GM23338 (cell line): ENCODE measurements at regions not wholly inside any gene's neighbourhood (a gene's known extent, or its start where the extent isn't known, plus 50 kb on each side); places are given as distances from the start of the nearest gene placed in this dataset.
A peak's percentile ranks its signal among the peaks of the same experiment; 100 is the strongest.

ENCODE experiments used
- ATAC-seq: fragments of 200-7000 bp; cut with Tn5 transposase; 3 replicates; pipeline ENCODE4 v1.9.1; 2020
- DNase-seq: peaks from one replicate; pipeline ENCODE4 v3.0.0-alpha.2; 2015; ENCODE audit warnings: low spot score
- H2AFZ ChIP-seq: fragments of 200-600 bp; sonication (generic); 2 replicates; pipeline ENCODE4 v1.8.0; 2016; ENCODE audit warnings: antibody characterized with exemption, mild to moderate bottlenecking, moderate library complexity
- H3F3A ChIP-seq: fragments of 200-600 bp; sonication (generic); replicated peaks from 2 replicates; pipeline ENCODE4 v1.8.0; 2017; ENCODE audit warnings: antibody characterized with exemption, mixed run types, low read depth
- H3K27ac ChIP-seq: fragments of 200-600 bp; sonication (generic); 2 replicates; pipeline ENCODE4 v1.6.1; 2016; ENCODE audit warnings: low read depth
- H3K27me3 ChIP-seq: fragments of 200-600 bp; sonication (generic); 2 replicates; pipeline ENCODE4 v1.8.0; 2016; ENCODE audit warnings: mild to moderate bottlenecking, mixed run types, moderate library complexity; ENCODE audit not compliant: insufficient read depth
- H3K36me3 ChIP-seq: fragments of 200-600 bp; sonication (generic); 2 replicates; pipeline ENCODE4 v1.8.0; 2016; ENCODE audit warnings: mild to moderate bottlenecking; ENCODE audit not compliant: insufficient read depth
- H3K4me1 ChIP-seq: fragments of 200-600 bp; sonication (generic); 2 replicates; pipeline ENCODE4 v1.8.0; 2016; ENCODE audit warnings: mild to moderate bottlenecking, moderate library complexity; ENCODE audit not compliant: insufficient read depth
- H3K4me2 ChIP-seq: fragments of 200-600 bp; sonication (generic); 2 replicates; pipeline ENCODE4 v1.7.1; 2017; ENCODE audit warnings: mixed run types
- H3K4me3 ChIP-seq: fragments of 200-600 bp; sonication (generic); 2 replicates; pipeline ENCODE4 v1.6.1; 2016; ENCODE audit warnings: mixed run types
- H3K79me2 ChIP-seq: fragments of 200-600 bp; sonication (generic); replicated peaks from 2 replicates; pipeline ENCODE4 v1.8.0; 2017; ENCODE audit warnings: mild to moderate bottlenecking; ENCODE audit not compliant: insufficient read depth
- H3K9me2 ChIP-seq: fragments of 200-600 bp; sonication (generic); 2 replicates; pipeline ENCODE4 v1.8.0; 2017; ENCODE audit not compliant: insufficient read depth
- H4K20me1 ChIP-seq: fragments of 200-600 bp; sonication (generic); replicated peaks from 2 replicates; pipeline ENCODE4 v1.8.0; 2017; ENCODE audit warnings: mild to moderate bottlenecking; ENCODE audit not compliant: insufficient read depth
- H3K27ac Mint-ChIP-seq: 2 replicates; pipeline ENCODE4 v1.8.0; 2020; ENCODE audit warnings: inconsistent platforms, mild to moderate bottlenecking, moderate library complexity, mixed read lengths
- H3K27me3 Mint-ChIP-seq: 3 replicates; pipeline ENCODE4 v1.8.0; 2022; ENCODE audit warnings: low read depth, mild to moderate bottlenecking, moderate library complexity, mixed read lengths, inconsistent platforms; ENCODE audit not compliant: insufficient read depth, poor library complexity
- H3K36me3 Mint-ChIP-seq: 3 replicates; pipeline ENCODE4 v1.8.0; 2021; ENCODE audit warnings: low read depth, mild to moderate bottlenecking, inconsistent platforms, moderate library complexity, mixed read lengths
- H3K4me1 Mint-ChIP-seq: 3 replicates; pipeline ENCODE4 v1.8.0; 2020; ENCODE audit warnings: mild to moderate bottlenecking, inconsistent platforms, mixed read lengths
- H3K4me3 Mint-ChIP-seq: 3 replicates; pipeline ENCODE4 v1.8.0; 2021; ENCODE audit warnings: moderate library complexity, mild to moderate bottlenecking, inconsistent platforms, mixed read lengths
- H3K9me3 Mint-ChIP-seq: 3 replicates; pipeline ENCODE4 v1.8.0; 2020; ENCODE audit warnings: moderate library complexity, mild to moderate bottlenecking, inconsistent platforms, mixed read lengths
- CREB1 ChIP-seq: fragments of 250-450 bp; sonication (Bioruptor Pico); IDR thresholded peaks from 2 replicates; pipeline ENCODE4 v1.5.0; 2020; ENCODE audit warnings: low read depth, mild to moderate bottlenecking, moderate library complexity
- EZH2 ChIP-seq: fragments of 200-600 bp; sonication (generic); IDR thresholded peaks from one replicate; pipeline ENCODE4 v1.8.0; 2017; ENCODE audit warnings: antibody characterized with exemption, mild to moderate bottlenecking, low read depth; ENCODE audit not compliant: unreplicated experiment
- JUNB ChIP-seq: IDR thresholded peaks from one replicate; pipeline ENCODE4 v1.6.1; 2016; ENCODE audit warnings: antibody characterized with exemption; ENCODE audit not compliant: unreplicated experiment
- NANOG ChIP-seq: IDR thresholded peaks from 2 replicates; pipeline ENCODE4 v1.6.1; 2016; ENCODE audit warnings: antibody characterized with exemption, borderline replicate concordance
- POLR2AphosphoS5 ChIP-seq: IDR thresholded peaks from 2 replicates; pipeline ENCODE4 v1.6.1; 2016; ENCODE audit warnings: antibody characterized with exemption, low read depth
- STAT1 ChIP-seq: IDR thresholded peaks from one replicate; pipeline ENCODE4 v1.6.1; 2016; ENCODE audit warnings: antibody characterized with exemption; ENCODE audit not compliant: unreplicated experiment
- ZNF114 ChIP-seq: fragments of 250-450 bp; sonication (Bioruptor Pico); IDR thresholded peaks from 2 replicates; pipeline ENCODE4 v1.5.0; 2020; ENCODE audit warnings: mild to moderate bottlenecking, moderate library complexity
- ZNF331 ChIP-seq: fragments of 250-450 bp; sonication (Bioruptor Pico); IDR thresholded peaks from 2 replicates; pipeline ENCODE4 v1.5.0; 2020; ENCODE audit warnings: low read depth, mild to moderate bottlenecking, moderate library complexity
- TF ChIP-seq, protein P1 (sequence below): IDR thresholded peaks from one replicate; pipeline ENCODE4 v1.6.1; 2018; ENCODE audit warnings: antibody characterized with exemption; ENCODE audit not compliant: unreplicated experiment
- TF ChIP-seq, protein P2 (sequence below): IDR thresholded peaks from 2 replicates; pipeline ENCODE4 v1.6.1; 2016; ENCODE audit warnings: antibody characterized with exemption
- TF ChIP-seq, protein P3 (sequence below): fragments of 250-450 bp; sonication (Bioruptor Pico); IDR thresholded peaks from 2 replicates; pipeline ENCODE4 v1.5.0; 2020; ENCODE audit warnings: mild to moderate bottlenecking, moderate library complexity
- TF ChIP-seq, protein P4 (sequence below), 2 experiments: fragments of 200-600 bp in 1 of 2; sonication (generic) in 1 of 2; conservative IDR thresholded peaks; 2 replicates each; pipeline versions ENCODE4 v1.5.1 to v1.6.1; 2016 to 2017; ENCODE audit warnings: antibody characterized with exemption in 2 of 2, low read depth in 2 of 2, mild to moderate bottlenecking in 2 of 2, moderate library complexity in 1 of 2

DNA sequence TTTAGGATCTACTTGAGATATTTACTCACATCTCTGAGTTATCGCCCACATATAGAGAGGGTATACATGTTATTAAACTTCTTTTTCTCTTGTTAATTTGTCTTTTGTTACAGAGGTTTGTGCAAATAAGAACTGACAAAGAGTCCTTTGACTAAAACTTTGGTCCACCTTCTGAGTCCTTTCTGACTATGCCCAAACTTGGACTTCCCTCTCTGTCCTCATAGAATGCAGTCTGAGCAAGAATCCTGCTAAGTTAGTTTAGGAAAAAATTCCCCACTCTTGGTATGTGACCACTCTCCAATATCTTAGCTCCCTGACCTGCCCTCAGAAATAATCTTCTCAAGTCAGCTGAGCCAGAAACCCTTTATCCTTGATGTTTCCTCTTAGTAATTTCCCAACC, 257.5 kb upstream of the REG3G start:
- H3K4me2 ChIP-seq: peak overlapping the region; percentile 19
- H3K27ac Mint-ChIP-seq: no peak overlapping the region; the same call in 1 of the 2 replicates

More for the DNA sequence above, 257.5 kb upstream of the REG3G start:
- no peaks in the 10 kb centered on the region for H3K36me3 ChIP-seq
- Mint-ChIP-seq H3K4me3 (no peak overlapping the region), H3K36me3 (peaks cover 2% of the 10 kb centered on the region; the same call in 2 of the 3 replicates), H3K27me3 (no peaks in the 10 kb centered on the region), H3K9me3 (peaks cover 5% of the 10 kb centered on the region), H3K4me1 (peaks cover 21% of the 10 kb centered on the region)
- no peak for TF ChIP-seq STAT1
- TF ChIP-seq JUNB: no peak
- TF ChIP-seq POLR2AphosphoS5: no peak
- TF ChIP-seq, protein P1, sequence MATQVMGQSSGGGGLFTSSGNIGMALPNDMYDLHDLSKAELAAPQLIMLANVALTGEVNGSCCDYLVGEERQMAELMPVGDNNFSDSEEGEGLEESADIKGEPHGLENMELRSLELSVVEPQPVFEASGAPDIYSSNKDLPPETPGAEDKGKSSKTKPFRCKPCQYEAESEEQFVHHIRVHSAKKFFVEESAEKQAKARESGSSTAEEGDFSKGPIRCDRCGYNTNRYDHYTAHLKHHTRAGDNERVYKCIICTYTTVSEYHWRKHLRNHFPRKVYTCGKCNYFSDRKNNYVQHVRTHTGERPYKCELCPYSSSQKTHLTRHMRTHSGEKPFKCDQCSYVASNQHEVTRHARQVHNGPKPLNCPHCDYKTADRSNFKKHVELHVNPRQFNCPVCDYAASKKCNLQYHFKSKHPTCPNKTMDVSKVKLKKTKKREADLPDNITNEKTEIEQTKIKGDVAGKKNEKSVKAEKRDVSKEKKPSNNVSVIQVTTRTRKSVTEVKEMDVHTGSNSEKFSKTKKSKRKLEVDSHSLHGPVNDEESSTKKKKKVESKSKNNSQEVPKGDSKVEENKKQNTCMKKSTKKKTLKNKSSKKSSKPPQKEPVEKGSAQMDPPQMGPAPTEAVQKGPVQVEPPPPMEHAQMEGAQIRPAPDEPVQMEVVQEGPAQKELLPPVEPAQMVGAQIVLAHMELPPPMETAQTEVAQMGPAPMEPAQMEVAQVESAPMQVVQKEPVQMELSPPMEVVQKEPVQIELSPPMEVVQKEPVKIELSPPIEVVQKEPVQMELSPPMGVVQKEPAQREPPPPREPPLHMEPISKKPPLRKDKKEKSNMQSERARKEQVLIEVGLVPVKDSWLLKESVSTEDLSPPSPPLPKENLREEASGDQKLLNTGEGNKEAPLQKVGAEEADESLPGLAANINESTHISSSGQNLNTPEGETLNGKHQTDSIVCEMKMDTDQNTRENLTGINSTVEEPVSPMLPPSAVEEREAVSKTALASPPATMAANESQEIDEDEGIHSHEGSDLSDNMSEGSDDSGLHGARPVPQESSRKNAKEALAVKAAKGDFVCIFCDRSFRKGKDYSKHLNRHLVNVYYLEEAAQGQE: no peak
- TF ChIP-seq, protein P2, sequence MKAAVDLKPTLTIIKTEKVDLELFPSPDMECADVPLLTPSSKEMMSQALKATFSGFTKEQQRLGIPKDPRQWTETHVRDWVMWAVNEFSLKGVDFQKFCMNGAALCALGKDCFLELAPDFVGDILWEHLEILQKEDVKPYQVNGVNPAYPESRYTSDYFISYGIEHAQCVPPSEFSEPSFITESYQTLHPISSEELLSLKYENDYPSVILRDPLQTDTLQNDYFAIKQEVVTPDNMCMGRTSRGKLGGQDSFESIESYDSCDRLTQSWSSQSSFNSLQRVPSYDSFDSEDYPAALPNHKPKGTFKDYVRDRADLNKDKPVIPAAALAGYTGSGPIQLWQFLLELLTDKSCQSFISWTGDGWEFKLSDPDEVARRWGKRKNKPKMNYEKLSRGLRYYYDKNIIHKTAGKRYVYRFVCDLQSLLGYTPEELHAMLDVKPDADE: no peak
- TF ChIP-seq, protein P3, sequence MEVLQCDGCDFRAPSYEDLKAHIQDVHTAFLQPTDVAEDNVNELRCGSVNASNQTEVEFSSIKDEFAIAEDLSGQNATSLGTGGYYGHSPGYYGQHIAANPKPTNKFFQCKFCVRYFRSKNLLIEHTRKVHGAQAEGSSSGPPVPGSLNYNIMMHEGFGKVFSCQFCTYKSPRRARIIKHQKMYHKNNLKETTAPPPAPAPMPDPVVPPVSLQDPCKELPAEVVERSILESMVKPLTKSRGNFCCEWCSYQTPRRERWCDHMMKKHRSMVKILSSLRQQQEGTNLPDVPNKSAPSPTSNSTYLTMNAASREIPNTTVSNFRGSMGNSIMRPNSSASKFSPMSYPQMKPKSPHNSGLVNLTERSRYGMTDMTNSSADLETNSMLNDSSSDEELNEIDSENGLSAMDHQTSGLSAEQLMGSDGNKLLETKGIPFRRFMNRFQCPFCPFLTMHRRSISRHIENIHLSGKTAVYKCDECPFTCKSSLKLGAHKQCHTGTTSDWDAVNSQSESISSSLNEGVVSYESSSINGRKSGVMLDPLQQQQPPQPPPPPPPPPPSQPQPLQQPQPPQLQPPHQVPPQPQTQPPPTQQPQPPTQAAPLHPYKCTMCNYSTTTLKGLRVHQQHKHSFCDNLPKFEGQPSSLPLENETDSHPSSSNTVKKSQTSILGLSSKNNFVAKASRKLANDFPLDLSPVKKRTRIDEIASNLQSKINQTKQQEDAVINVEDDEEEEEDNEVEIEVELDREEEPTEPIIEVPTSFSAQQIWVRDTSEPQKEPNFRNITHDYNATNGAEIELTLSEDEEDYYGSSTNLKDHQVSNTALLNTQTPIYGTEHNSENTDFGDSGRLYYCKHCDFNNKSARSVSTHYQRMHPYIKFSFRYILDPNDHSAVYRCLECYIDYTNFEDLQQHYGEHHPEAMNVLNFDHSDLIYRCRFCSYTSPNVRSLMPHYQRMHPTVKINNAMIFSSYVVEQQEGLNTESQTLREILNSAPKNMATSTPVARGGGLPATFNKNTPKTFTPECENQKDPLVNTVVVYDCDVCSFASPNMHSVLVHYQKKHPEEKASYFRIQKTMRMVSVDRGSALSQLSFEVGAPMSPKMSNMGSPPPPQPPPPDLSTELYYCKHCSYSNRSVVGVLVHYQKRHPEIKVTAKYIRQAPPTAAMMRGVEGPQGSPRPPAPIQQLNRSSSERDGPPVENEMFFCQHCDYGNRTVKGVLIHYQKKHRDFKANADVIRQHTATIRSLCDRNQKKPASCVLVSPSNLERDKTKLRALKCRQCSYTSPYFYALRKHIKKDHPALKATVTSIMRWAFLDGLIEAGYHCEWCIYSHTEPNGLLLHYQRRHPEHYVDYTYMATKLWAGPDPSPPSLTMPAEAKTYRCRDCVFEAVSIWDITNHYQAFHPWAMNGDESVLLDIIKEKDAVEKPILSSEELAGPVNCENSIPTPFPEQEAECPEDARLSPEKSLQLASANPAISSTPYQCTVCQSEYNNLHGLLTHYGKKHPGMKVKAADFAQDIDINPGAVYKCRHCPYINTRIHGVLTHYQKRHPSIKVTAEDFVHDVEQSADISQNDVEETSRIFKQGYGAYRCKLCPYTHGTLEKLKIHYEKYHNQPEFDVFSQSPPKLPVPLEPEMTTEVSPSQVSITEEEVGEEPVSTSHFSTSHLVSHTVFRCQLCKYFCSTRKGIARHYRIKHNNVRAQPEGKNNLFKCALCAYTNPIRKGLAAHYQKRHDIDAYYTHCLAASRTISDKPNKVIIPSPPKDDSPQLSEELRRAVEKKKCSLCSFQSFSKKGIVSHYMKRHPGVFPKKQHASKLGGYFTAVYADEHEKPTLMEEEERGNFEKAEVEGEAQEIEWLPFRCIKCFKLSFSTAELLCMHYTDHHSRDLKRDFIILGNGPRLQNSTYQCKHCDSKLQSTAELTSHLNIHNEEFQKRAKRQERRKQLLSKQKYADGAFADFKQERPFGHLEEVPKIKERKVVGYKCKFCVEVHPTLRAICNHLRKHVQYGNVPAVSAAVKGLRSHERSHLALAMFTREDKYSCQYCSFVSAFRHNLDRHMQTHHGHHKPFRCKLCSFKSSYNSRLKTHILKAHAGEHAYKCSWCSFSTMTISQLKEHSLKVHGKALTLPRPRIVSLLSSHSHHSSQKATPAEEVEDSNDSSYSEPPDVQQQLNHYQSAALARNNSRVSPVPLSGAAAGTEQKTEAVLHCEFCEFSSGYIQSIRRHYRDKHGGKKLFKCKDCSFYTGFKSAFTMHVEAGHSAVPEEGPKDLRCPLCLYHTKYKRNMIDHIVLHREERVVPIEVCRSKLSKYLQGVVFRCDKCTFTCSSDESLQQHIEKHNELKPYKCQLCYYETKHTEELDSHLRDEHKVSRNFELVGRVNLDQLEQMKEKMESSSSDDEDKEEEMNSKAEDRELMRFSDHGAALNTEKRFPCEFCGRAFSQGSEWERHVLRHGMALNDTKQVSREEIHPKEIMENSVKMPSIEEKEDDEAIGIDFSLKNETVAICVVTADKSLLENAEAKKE (CRISPR knock-in tag): no peak
- no peak for TF ChIP-seq ZNF114 (CRISPR knock-in tag)
- no peak for TF ChIP-seq EZH2
- TF ChIP-seq NANOG: no peak
- TF ChIP-seq, protein P4, sequence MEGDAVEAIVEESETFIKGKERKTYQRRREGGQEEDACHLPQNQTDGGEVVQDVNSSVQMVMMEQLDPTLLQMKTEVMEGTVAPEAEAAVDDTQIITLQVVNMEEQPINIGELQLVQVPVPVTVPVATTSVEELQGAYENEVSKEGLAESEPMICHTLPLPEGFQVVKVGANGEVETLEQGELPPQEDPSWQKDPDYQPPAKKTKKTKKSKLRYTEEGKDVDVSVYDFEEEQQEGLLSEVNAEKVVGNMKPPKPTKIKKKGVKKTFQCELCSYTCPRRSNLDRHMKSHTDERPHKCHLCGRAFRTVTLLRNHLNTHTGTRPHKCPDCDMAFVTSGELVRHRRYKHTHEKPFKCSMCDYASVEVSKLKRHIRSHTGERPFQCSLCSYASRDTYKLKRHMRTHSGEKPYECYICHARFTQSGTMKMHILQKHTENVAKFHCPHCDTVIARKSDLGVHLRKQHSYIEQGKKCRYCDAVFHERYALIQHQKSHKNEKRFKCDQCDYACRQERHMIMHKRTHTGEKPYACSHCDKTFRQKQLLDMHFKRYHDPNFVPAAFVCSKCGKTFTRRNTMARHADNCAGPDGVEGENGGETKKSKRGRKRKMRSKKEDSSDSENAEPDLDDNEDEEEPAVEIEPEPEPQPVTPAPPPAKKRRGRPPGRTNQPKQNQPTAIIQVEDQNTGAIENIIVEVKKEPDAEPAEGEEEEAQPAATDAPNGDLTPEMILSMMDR (conservative IDR thresholded peaks at IDR 0.05; ENCODE audit: low read depth in 2 of 2): no peak
- no peak for TF ChIP-seq CREB1
- TF ChIP-seq ZNF331 (CRISPR knock-in tag): no peak
- peaks cover 18% of the 10 kb centered on the region; the same call in 1 of the 2 replicates for H3K4me1 ChIP-seq
- no peaks in the 10 kb centered on the region for H3F3A ChIP-seq
- peak; percentile 46; the same call in 2 of the 3 replicates for ATAC-seq
- H3K9me2 ChIP-seq: 0 out of 2 replicates have a peak, but pooled peaks cover 13% of the 10 kb centered on the region
- no peaks in the 10 kb centered on the region for H3K27me3 ChIP-seq
- H3K79me2 ChIP-seq: no peaks in the 10 kb centered on the region
- no peak overlapping the region for H3K27ac ChIP-seq
- peak; percentile 29 for DNase-seq
- no peaks in the 10 kb centered on the region for H4K20me1 ChIP-seq
- H2AFZ ChIP-seq: no peak overlapping the region
- no peak overlapping the region for H3K4me3 ChIP-seq
